ELR (cell line): ENCODE measurements at regions not wholly inside any gene's neighbourhood (a gene's known extent, or its start where the extent isn't known, plus 50 kb on each side); places are given as distances from the start of the nearest gene placed in this dataset.

Experiments
- DNase-seq: peaks from one replicate; pipeline ENCODE4 v3.0.0-alpha.2; 2015; ENCODE audit warnings: low read depth

DNA sequence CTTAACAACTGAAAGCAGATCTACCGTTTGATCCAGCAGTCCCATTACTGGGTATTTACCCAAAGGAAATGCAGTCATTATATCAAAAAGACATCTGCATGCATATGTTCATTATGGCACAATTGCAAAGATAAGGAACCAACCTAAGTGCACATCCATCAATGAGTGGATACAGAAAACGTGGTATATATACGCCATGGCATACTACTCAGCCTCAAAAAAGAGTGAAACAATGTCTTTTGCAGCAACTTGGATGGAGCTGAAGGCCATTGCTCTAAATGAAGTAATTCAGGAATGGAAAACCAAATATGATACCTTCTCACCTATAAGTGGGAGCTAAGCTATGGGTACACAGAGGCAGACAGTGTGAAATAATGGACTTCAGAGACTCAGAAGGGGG is 169.3 kb downstream of the ZBTB18 start:
- DNase-seq = no peak

- no peak for DNase-seq
Measured at GRCh38 chr1:244221991-244222390, 170.9 kb downstream of the ZBTB18 start.

GRCh38 chr1:244224487-244225430 is 173.7 kb downstream of the ZBTB18 start:
- no peak for DNase-seq

GRCh38 chr1:244226435-244226834 is 175.4 kb downstream of the ZBTB18 start:
- DNase-seq = peak; percentile 80

DNA sequence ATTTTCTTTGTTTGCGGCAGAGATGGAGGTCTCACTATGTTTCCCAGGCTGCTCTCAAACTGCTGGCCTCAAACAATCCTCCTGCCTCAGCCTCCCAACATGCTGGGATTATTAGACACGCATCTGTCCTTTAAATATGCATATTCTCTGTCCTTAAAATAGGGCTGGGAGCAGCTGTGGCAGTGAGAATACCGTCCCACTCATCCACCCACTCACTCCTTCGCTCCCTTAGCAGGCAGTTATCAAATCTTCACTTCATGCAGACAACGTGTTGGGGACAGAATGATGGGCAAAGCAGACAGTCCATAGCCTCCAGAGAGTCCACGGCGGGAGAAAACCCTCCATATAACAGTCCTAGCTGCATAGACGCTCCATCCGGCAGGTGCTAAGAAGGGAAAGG is 179.4 kb downstream of the ZBTB18 start:
- no peak for DNase-seq

DNA sequence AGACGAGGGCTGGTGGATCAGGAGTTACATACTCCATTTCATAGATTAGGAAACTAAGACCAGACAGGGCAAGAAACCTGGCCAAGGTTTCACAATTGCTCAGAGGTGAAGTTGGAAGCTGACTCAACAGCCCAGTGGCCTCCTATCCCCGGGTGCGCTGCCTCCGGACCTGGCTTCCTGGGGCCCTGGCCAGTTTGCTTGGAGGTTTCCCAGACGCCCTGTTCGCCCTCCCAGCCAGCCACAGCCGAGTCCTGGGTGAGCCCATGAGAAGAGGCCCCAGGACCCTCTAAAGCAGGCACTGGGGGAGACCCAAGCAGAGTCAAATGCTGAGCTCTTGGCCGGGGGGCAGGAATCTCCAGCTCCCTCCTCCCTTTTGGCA is 180.1 kb downstream of the ZBTB18 start:
- DNase-seq = peak; percentile 55

GRCh38 chr1:244231572-244232315 is 180.7 kb downstream of the ZBTB18 start:
- peak; percentile 60 for DNase-seq

DNA sequence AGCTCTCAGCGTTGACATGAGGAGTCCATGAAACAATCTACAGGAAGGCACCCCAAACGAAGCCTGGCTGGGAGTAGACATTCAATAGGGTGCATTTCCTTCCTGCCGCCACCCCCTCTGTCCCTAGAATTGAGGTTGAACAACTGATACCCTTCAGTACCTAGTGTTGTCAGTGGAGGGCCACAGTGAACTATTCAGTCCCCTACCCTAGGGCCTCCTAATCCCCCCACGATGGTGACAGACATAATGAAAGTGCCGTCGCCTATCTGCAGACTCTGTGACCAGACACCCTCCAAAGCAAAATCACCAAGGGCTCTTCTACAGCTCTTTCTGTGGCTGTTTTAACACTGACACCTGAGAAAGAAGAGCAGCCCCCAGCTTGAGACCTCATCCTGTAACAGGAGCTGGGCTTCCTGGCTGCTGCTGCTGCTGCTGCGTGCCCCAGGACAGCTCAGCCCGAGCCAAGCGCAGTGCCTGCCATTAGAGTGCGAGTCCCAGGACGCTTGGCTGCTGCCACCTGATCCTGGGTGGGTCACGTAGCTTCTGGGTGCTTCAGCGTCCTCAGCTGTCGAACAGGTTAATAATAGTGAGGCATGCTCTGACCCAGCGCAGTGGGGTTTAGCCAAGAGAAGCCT is 183.0 kb downstream of the ZBTB18 start:
- no peak for DNase-seq

GRCh38 chr1:244235157-244235556 is 184.1 kb downstream of the ZBTB18 start:
- no peak for DNase-seq

- peak; percentile 6 for DNase-seq
Measured at GRCh38 chr1:244236101-244236500, 185.0 kb downstream of the ZBTB18 start.

DNA sequence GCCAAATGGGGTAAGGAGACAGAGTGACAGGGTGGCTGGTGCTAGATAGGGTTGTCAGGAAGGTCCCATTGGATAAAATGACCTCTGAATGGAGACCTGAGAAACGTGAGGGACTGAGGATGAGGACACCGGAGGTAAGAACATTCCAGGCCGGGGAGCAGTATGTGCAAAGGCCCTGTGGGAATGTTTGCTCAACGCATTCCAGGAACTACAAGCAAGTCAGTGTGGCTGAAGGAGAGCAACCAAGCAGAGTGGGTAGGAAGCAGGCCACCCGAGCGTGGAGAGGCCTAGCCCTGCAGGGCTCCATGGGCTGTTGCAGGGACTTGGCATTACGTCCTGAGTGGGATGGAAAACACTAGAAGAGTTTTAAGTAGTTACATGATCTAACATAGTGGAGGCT is 185.6 kb downstream of the ZBTB18 start:
- DNase-seq = no peak

- DNase-seq = peak; percentile 36
Measured at GRCh38 chr1:244237445-244237844, 186.4 kb downstream of the ZBTB18 start.

DNA sequence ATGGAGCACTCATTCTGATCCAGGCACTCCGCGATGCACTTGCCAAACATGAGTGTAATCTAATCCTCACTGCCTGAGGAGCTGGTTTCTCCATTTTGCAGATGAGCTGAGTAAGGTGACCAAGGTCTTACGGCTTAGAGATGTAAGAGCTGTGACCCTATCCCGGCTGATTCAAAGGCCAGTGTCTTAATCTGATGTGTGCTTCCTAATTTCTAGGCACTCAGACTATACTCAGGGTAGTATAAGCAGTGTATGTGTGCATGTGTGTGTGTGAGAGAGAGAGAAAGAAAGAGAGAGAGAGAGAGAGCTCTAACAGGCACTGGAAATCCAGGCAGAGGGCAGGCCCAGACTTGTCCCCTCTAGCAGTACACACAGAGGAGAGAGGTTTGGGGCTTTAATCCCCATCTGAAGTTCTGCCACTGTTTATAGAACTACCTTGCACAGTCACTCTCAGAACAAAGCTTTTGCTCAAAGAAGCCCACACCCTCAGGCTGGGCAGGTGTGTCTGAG is 188.2 kb downstream of the ZBTB18 start:
- DNase-seq = no peak

DNA sequence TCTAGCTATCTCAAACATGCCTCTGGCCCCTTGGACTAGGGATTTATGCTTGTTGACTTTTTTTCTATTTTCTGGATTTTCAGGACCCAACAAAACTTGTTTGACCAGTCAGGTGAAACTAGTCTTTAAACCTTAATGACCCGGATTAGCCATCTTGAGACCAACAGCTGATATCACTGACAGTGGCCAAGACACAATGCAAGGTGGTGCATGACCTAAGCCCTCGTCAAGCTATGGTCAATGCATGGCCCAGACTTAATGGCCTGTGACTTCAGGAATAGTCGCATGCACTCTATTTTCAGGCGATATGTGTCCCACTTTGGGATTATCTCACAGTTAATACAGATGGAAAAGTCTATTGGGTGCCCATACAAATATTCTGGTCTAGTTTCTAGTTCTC is 190.4 kb downstream of the ZBTB18 start:
- DNase-seq = no peak

DNA sequence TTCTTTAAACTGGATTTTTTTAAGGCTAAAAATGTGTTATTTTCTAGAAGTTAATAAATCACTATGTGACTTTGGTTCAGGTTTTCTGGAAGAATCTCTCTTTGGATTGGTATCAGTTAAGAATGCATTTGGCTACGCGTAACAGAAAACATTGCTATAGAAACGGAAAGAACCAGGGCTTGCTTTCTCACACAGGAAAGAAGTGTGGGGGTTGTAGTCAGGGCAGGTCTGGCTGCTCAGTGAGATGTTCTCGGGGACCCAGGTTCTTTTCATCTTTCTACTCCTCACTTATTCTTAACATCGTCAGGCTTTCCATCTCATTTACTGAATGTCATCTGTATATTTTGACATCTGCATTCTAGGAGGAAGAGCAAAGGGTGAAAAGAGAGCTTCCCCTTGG is 191.4 kb downstream of the ZBTB18 start:
- DNase-seq = no peak

DNA sequence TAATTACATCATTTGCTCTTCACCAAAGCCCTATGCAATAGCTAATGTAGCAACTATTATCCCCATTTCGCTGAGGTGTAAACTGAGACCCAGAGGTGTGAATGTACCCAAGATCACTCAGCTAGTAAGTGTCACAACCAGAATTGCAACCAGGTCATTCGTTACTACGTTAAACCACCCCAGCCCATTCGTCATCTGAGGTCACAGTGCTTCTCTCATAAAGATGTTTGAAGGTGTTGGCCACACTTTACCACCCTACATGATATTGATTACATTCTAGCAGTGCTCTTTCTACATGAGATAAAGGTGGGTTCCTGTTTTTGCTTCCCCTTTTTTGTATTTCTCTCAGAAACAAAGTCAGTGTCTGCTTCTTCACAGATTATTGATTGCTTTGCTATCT is 195.3 kb downstream of the ZBTB18 start:
- DNase-seq = no peak

DNA sequence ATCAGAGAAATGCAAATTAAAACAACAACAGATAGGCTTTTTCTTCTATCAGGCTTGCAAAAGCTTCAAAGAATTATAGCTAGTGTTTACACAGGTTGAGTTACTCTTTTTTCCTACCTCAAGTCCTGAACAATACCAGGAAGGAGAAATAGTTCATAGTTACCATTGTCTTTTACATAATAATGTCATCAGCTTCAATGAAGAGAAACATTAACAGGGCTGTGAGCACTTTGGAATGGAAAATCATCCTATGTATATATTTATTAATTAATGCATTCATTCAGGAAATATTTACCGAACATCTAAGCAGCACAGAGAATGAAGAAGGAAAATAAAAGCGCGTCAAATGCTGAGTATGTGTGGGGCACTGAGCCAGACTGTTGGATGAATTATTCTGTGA is 197.3 kb downstream of the ZBTB18 start:
- DNase-seq = no peak

GRCh38 chr1:244252211-244252610 is 199.5 kb downstream of the ADSS2 start:
- no peak for DNase-seq

GRCh38 chr1:244254467-244254866 is 197.2 kb downstream of the ADSS2 start:
- DNase-seq = no peak

DNA sequence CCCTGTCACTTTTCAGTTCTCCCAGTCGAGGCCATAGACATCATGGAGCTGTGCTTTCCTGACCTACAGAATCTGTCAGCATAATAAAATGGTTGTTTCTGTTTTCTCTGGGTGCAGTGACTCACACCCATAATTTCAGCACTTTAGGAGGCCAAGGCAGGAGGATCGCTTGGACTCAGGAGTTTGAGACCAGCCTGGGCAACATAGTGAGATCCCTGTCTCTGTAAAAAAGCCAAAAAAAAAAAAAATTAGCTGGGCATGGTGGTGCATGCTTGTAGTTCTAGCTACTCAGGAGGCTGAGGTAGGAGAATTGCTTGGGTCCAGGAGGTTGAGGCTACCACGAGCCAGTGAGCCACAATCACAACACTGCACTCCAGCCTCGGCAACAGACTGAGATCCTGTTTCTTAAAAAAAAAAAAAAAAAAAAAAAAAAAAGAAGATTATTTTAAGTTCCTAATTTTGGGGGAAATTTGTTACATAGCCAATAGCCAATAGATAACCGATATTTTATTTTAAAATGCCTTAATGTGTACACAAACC is 196.2 kb downstream of the ADSS2 start:
- DNase-seq = no peak

DNA sequence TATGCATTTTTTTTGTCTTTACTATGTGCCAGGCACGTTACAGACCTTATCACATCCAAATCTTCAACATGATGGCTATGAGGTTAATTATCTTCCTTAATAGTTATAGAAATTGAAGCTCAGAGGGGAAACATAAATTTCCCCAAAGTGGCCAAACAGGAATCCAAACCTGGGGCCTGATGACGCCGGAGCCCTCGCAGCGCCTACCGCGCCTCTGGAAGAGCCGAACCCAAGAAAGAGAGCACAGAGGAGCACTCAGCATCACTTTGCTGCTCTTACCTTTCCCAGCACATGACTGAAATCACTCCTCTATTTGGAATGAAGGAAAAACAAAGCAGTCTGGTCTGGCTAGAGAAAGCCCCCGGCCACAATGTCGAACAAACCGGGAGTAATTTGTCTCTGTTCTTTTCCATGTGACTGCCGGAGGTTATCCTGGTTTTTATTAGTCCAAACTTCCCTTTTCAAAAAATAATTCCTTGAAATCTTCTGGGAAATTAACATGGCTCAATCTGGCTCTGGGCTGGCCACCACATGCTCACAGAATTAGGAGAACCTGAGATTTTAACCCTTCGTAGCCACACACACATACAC is 195.5 kb downstream of the ADSS2 start:
- no peak for DNase-seq

DNA sequence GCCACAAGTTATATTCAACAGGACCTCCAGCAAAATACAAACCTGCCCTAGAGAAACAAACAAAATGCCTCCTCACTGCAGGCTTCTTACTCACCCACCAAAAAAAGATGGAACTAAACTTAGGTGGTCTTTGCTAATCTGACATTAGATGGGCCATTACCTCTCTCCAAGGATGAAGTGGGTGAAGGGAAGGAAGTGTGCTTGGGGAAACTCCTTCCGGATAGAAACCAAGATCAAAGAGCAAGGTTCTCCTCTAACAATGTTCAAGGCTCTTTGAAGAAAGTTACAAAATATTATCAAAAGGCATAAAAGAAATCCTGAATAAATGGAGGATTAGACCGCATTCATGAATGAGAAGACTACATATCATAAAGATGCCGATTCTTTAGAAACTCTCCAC is 187.5 kb downstream of the ADSS2 start:
- DNase-seq = no peak
